Mesenchymal stem cell (in vitro differentiated cells and primary cell): ENCODE measurements at regions not wholly inside any gene's neighbourhood (a gene's known extent, or its start where the extent isn't known, plus 50 kb on each side); places are given as distances from the start of the nearest gene placed in this dataset.

ENCODE experiments used
- DNase-seq: peaks from one replicate; pipeline ENCODE4 v3.0.0-alpha.2; 2013
- H2AFZ ChIP-seq: one replicate; pipeline ENCODE4 v1.6.1; 2013; ENCODE audit warnings: low read depth, mild to moderate bottlenecking, control low read depth, inconsistent platforms, low read length, moderate library complexity
- H2AK5ac ChIP-seq: 2 replicates; pipeline ENCODE4 v1.6.1; 2013; ENCODE audit warnings: low read length, moderate library complexity, mild to moderate bottlenecking, inconsistent platforms; ENCODE audit not compliant: severe bottlenecking
- H2BK120ac ChIP-seq: one replicate; pipeline ENCODE4 v1.6.1; 2013; ENCODE audit warnings: low read depth, mild to moderate bottlenecking, inconsistent platforms, low read length, moderate library complexity
- H2BK12ac ChIP-seq, 2 experiments: one replicate each; pipeline ENCODE4 v1.6.1; 2013; ENCODE audit warnings: inconsistent platforms in 2 of 2, low read length in 2 of 2, mild to moderate bottlenecking in 2 of 2, moderate library complexity in 2 of 2, control low read depth in 1 of 2
- H2BK15ac ChIP-seq: one replicate; pipeline ENCODE4 v1.6.1; 2013; ENCODE audit warnings: mild to moderate bottlenecking, low read depth, inconsistent platforms; ENCODE audit not compliant: poor library complexity, severe bottlenecking
- H2BK5ac ChIP-seq: 2 replicates; pipeline ENCODE4 v1.6.1; 2013; ENCODE audit warnings: low read depth, mild to moderate bottlenecking, low read length, control low read depth, inconsistent platforms; ENCODE audit not compliant: poor library complexity, severe bottlenecking
- H3K14ac ChIP-seq, 2 experiments: one replicate each; pipeline ENCODE4 v1.6.1; 2013; ENCODE audit warnings: inconsistent platforms in 2 of 2, low read length in 2 of 2, control low read depth in 1 of 2, mild to moderate bottlenecking in 1 of 2, moderate library complexity in 1 of 2
- H3K18ac ChIP-seq, 2 experiments: one replicate each; pipeline ENCODE4 v1.6.1; 2013; ENCODE audit warnings: inconsistent platforms in 2 of 2, low read length in 2 of 2, control low read depth in 1 of 2, low read depth in 1 of 2, mild to moderate bottlenecking in 1 of 2
- H3K23ac ChIP-seq, 2 experiments: one replicate each; pipeline ENCODE4 v1.6.1; 2013; ENCODE audit warnings: inconsistent platforms in 2 of 2, low read length in 2 of 2, mild to moderate bottlenecking in 2 of 2, moderate library complexity in 2 of 2, control low read depth in 1 of 2
- H3K27ac ChIP-seq: 2 replicates; pipeline ENCODE4 v1.5.1; 2013; ENCODE audit warnings: mild to moderate bottlenecking, moderate library complexity, low read length, control low read depth, inconsistent platforms; ENCODE audit not compliant: poor library complexity, severe bottlenecking
- H3K27me3 ChIP-seq, 2 experiments: 2 replicates each; pipeline versions ENCODE4 v1.6.1 to v1.7.0; 2013; ENCODE audit warnings: low read length in 2 of 2, mild to moderate bottlenecking in 2 of 2, moderate library complexity in 2 of 2, control low read depth in 1 of 2, inconsistent platforms in 1 of 2; ENCODE audit not compliant: control insufficient read depth in 1 of 2, insufficient read depth in 1 of 2
- H3K36me3 ChIP-seq, 2 experiments: 2 replicates each; pipeline versions ENCODE4 v1.6.1 to v1.7.0; 2013; ENCODE audit warnings: low read length in 2 of 2, control low read depth in 1 of 2, inconsistent platforms in 1 of 2, low read depth in 1 of 2, mild to moderate bottlenecking in 1 of 2; ENCODE audit not compliant: insufficient read depth in 2 of 2, control insufficient read depth in 1 of 2
- H3K4ac ChIP-seq, 2 experiments: one replicate each; pipeline ENCODE4 v1.6.1; 2013; ENCODE audit warnings: inconsistent platforms in 2 of 2, low read length in 2 of 2, mild to moderate bottlenecking in 2 of 2, moderate library complexity in 2 of 2, control low read depth in 1 of 2, low read depth in 1 of 2
- H3K4me1 ChIP-seq: 2 replicates; pipeline ENCODE4 v1.6.1; 2013; ENCODE audit warnings: low read depth, low read length, control low read depth; ENCODE audit not compliant: control insufficient read depth, insufficient read depth
- H3K4me2 ChIP-seq: 2 replicates; pipeline ENCODE4 v1.6.1; 2013; ENCODE audit warnings: low read length, mild to moderate bottlenecking, inconsistent platforms; ENCODE audit not compliant: poor library complexity, severe bottlenecking
- H3K4me3 ChIP-seq, 2 experiments: 2 replicates each; pipeline versions ENCODE4 v1.5.1 to v1.7.0; 2013; ENCODE audit warnings: low read length in 2 of 2, mild to moderate bottlenecking in 2 of 2, control low read depth in 1 of 2, low read depth in 1 of 2; ENCODE audit not compliant: insufficient read depth in 1 of 2
- H3K79me1 ChIP-seq: replicated peaks from 2 replicates; pipeline ENCODE4 v1.6.1; 2013; ENCODE audit warnings: mild to moderate bottlenecking, control low read depth, low read length, inconsistent platforms; ENCODE audit not compliant: poor library complexity, severe bottlenecking
- H3K9ac ChIP-seq: 2 replicates; pipeline ENCODE4 v1.7.0; 2013; ENCODE audit warnings: mild to moderate bottlenecking, low read length, moderate library complexity
- H3K9me3 ChIP-seq: 2 replicates; pipeline ENCODE4 v1.7.0; 2013; ENCODE audit warnings: mild to moderate bottlenecking, low read length; ENCODE audit not compliant: control insufficient read depth
- H4K8ac ChIP-seq: one replicate; pipeline ENCODE4 v1.6.1; 2013; ENCODE audit warnings: inconsistent platforms, mild to moderate bottlenecking, low read length, moderate library complexity
- H4K91ac ChIP-seq: one replicate; pipeline ENCODE4 v1.6.1; 2013; ENCODE audit warnings: mild to moderate bottlenecking, low read length, inconsistent platforms
- WGBS: methylation state at CpG from one replicate; pipeline ENCODE4 v1.1.7; 2013; ENCODE audit warnings: mixed read lengths; 5-methylcytosine and 5-hydroxymethylcytosine counted together

- H3K23ac ChIP-seq: no peak overlapping the region
- no peak overlapping the region for H2BK120ac ChIP-seq
- H2AK5ac ChIP-seq: no peak overlapping the region
- H3K27me3 ChIP-seq: no peaks in the 10 kb centered on the region
- H2BK15ac ChIP-seq: no peak overlapping the region
- no peak overlapping the region for H3K9ac ChIP-seq
- no peak overlapping the region for H3K4ac ChIP-seq
- H4K91ac ChIP-seq: no peak overlapping the region
- H2BK12ac ChIP-seq: no peak overlapping the region
- no peak overlapping the region for H4K8ac ChIP-seq
- DNase-seq: no peak
- no peak overlapping the region for H2BK5ac ChIP-seq
- no peak overlapping the region for H3K18ac ChIP-seq
- H3K36me3 ChIP-seq: no peaks in the 10 kb centered on the region
- no peak overlapping the region for H3K4me2 ChIP-seq
- H2AFZ ChIP-seq: no peak overlapping the region
- H3K79me1 ChIP-seq: no peaks in the 10 kb centered on the region
- no peak overlapping the region for H3K14ac ChIP-seq
- WGBS: 100% methylated on average over 1 of the region's 1 CpG
- no peak overlapping the region for H3K4me3 ChIP-seq
- no peaks in the 10 kb centered on the region for H3K4me1 ChIP-seq
- H3K9me3 ChIP-seq: no peaks in the 10 kb centered on the region
- H3K27ac ChIP-seq: no peak overlapping the region
Measured at GRCh38 chr2:24434541-24434940, 56.5 kb upstream of the NCOA1 start.

- no peak overlapping the region for H2AK5ac ChIP-seq
- no peak overlapping the region for H3K9ac ChIP-seq
- no peaks in the 10 kb centered on the region for H3K36me3 ChIP-seq
- no peak overlapping the region for H2AFZ ChIP-seq
- DNase-seq: no peak
- no peak overlapping the region for H2BK120ac ChIP-seq
- H3K14ac ChIP-seq: no peak overlapping the region
- no peaks in the 10 kb centered on the region for H3K4me1 ChIP-seq
- H3K18ac ChIP-seq: no peak overlapping the region
- no peak overlapping the region for H4K8ac ChIP-seq
- WGBS: 97% methylated on average over 2 of the region's 3 CpGs
- no peak overlapping the region for H2BK15ac ChIP-seq
- H4K91ac ChIP-seq: no peak overlapping the region
- H3K9me3 ChIP-seq: no peaks in the 10 kb centered on the region
- no peak overlapping the region for H3K4me2 ChIP-seq
- no peak overlapping the region for H2BK12ac ChIP-seq
- no peaks in the 10 kb centered on the region for H3K27me3 ChIP-seq
- no peak overlapping the region for H3K23ac ChIP-seq
- no peak overlapping the region for H3K4me3 ChIP-seq
- no peak overlapping the region for H2BK5ac ChIP-seq
- no peaks in the 10 kb centered on the region for H3K79me1 ChIP-seq
- H3K4ac ChIP-seq: no peak overlapping the region
- H3K27ac ChIP-seq: no peak overlapping the region
Measured at GRCh38 chr2:24432735-24433134, 58.3 kb upstream of the NCOA1 start.

GRCh38 chr2:24432121-24432520 lies 58.9 kb upstream of the NCOA1 start:
- no peak overlapping the region for H2BK15ac ChIP-seq
- H3K4ac ChIP-seq: no peak overlapping the region
- no peak overlapping the region for H4K8ac ChIP-seq
- H3K18ac ChIP-seq: no peak overlapping the region
- H2BK5ac ChIP-seq: no peak overlapping the region
- H3K9ac ChIP-seq: no peak overlapping the region
- no peak overlapping the region for H4K91ac ChIP-seq
- H3K4me3 ChIP-seq: no peak overlapping the region
- H3K36me3 ChIP-seq: no peaks in the 10 kb centered on the region
- no peak overlapping the region for H2AK5ac ChIP-seq
- no peak overlapping the region for H3K4me2 ChIP-seq
- no peaks in the 10 kb centered on the region for H3K27me3 ChIP-seq
- no peak overlapping the region for H2BK12ac ChIP-seq
- no peak for DNase-seq
- H2AFZ ChIP-seq: no peak overlapping the region
- H3K14ac ChIP-seq: no peak overlapping the region
- H3K27ac ChIP-seq: no peak overlapping the region
- H3K23ac ChIP-seq: no peak overlapping the region
- H2BK120ac ChIP-seq: no peak overlapping the region
- H3K9me3 ChIP-seq: no peaks in the 10 kb centered on the region
- no peaks in the 10 kb centered on the region for H3K79me1 ChIP-seq
- no CpG with 5 or more reads among the region's 1 CpG for WGBS
- no peaks in the 10 kb centered on the region for H3K4me1 ChIP-seq

- peak overlapping the region in 1 of 2 experiments; percentile 22 for H3K4me3 ChIP-seq
- H3K27me3 ChIP-seq: no peaks in the 10 kb centered on the region
- no peak overlapping the region for H3K18ac ChIP-seq
- no peak overlapping the region for H3K4me2 ChIP-seq
- no peak overlapping the region for H3K14ac ChIP-seq
- no peak overlapping the region for H3K23ac ChIP-seq
- no peak overlapping the region for H4K8ac ChIP-seq
- no peaks in the 10 kb centered on the region for H3K79me1 ChIP-seq
- H3K9me3 ChIP-seq: no peaks in the 10 kb centered on the region
- no peaks in the 10 kb centered on the region for H3K36me3 ChIP-seq
- no peak overlapping the region for H4K91ac ChIP-seq
- no peak overlapping the region for H2BK15ac ChIP-seq
- no peak overlapping the region for H3K9ac ChIP-seq
- H2BK5ac ChIP-seq: no peak overlapping the region
- DNase-seq: peak; percentile 23
- H2BK12ac ChIP-seq: no peak overlapping the region
- no peak overlapping the region for H2AK5ac ChIP-seq
- H3K4me1 ChIP-seq: no peaks in the 10 kb centered on the region
- H3K4ac ChIP-seq: no peak overlapping the region
- no peak overlapping the region for H3K27ac ChIP-seq
- no peak overlapping the region for H2BK120ac ChIP-seq
- no peak overlapping the region for H2AFZ ChIP-seq
- WGBS: 80% methylated on average over 12 of the region's 14 CpGs
Measured at GRCh38 chr2:24429197-24430074, 61.6 kb upstream of the NCOA1 start.
